ENCODE measurements at regions not wholly inside any gene's neighbourhood (a gene's known extent, or its start where the extent isn't known, plus 50 kb on each side); places are given as distances from the start of the nearest gene placed in this dataset.

- in situ Hi-C loops (cut with MboI), result no loop called here
- H3K9me2 ChIP-seq (ENCODE audit: insufficient read depth), result no peaks in the 10 kb centered on the region
- no peak overlapping the region for H2AFZ ChIP-seq
- no peaks in the 10 kb centered on the region for H3F3A ChIP-seq (ENCODE audit: insufficient read depth)
- H3K27me3 ChIP-seq (replicated peaks; ENCODE audit: insufficient read depth), result no peaks in the 10 kb centered on the region
- H3K4me1 ChIP-seq (ENCODE audit: insufficient read depth), result no peaks in the 10 kb centered on the region
- 10 to 12% methylated on average over 11 of the region's 11 CpGs for WGBS, 2 experiments (ENCODE audit: low coverage in 1 of 2, low lambda C conversion rate in 2 of 2, missing lambda C conversion rate in 2 of 2)
- no peak overlapping the region for H3K9ac ChIP-seq
- H3K27ac ChIP-seq, result no peak overlapping the region
- H3K36me3 ChIP-seq (ENCODE audit: low read depth), result no peaks in the 10 kb centered on the region
- no peaks in the 10 kb centered on the region for H4K20me1 ChIP-seq (ENCODE audit: insufficient read depth)
- no peak for DNase-seq
- H3K9me3 ChIP-seq (ENCODE audit: low read depth), result no peaks in the 10 kb centered on the region
- H3K4me2 ChIP-seq (ENCODE audit: unreplicated experiment), result no peak overlapping the region
- H3K79me2 ChIP-seq (ENCODE audit: insufficient read depth), result no peaks in the 10 kb centered on the region
- no peak for TF ChIP-seq EZH2 (IDR thresholded peaks at IDR 0.05; ENCODE audit: insufficient read depth, poor library complexity, severe bottlenecking)
- no peak for TF ChIP-seq EZH2phosphoT487 (IDR thresholded peaks at IDR 0.05; ENCODE audit: insufficient read depth, low read depth)
- H3K4me3 ChIP-seq, result no peak overlapping the region
Observed at GRCh38 chr5:128749136-128749898, 211.3 kb upstream of the FBN2 start.

- Histone ChIP-seq H3K9me3 (ENCODE audit: low read depth) (no peaks in the 10 kb centered on the region), H2AFZ (no peak overlapping the region), H3K4me2 (ENCODE audit: unreplicated experiment) (no peak overlapping the region), H3K79me2 (ENCODE audit: insufficient read depth) (no peaks in the 10 kb centered on the region), H3F3A (ENCODE audit: insufficient read depth) (no peaks in the 10 kb centered on the region), H3K4me3 (no peak overlapping the region), H3K4me1 (ENCODE audit: insufficient read depth) (no peaks in the 10 kb centered on the region), H3K9ac (no peak overlapping the region), H3K27me3 (replicated peaks; ENCODE audit: insufficient read depth) (no peaks in the 10 kb centered on the region), H4K20me1 (ENCODE audit: insufficient read depth) (no peaks in the 10 kb centered on the region), H3K9me2 (ENCODE audit: insufficient read depth) (no peaks in the 10 kb centered on the region), H3K27ac (no peak overlapping the region), H3K36me3 (ENCODE audit: low read depth) (no peaks in the 10 kb centered on the region)
- WGBS, 2 experiments (ENCODE audit: low coverage in 1 of 2, low lambda C conversion rate in 2 of 2, missing lambda C conversion rate in 2 of 2), result 15 to 28% methylated on average over 1 of the region's 1 CpG
- TF ChIP-seq EZH2phosphoT487 (IDR thresholded peaks at IDR 0.05; ENCODE audit: insufficient read depth, low read depth) (no peak), EZH2 (IDR thresholded peaks at IDR 0.05; ENCODE audit: insufficient read depth, poor library complexity, severe bottlenecking) (no peak)
- no peak for DNase-seq
- in situ Hi-C loops (cut with MboI), result no loop called here
Observed at GRCh38 chr5:128750155-128750554, 212.1 kb upstream of the FBN2 start.

- Histone ChIP-seq H3K36me3 (ENCODE audit: low read depth) (no peaks in the 10 kb centered on the region), H3K4me3 (no peak overlapping the region), H4K20me1 (ENCODE audit: insufficient read depth) (no peaks in the 10 kb centered on the region), H3F3A (ENCODE audit: insufficient read depth) (no peaks in the 10 kb centered on the region), H3K9ac (no peak overlapping the region), H3K4me2 (ENCODE audit: unreplicated experiment) (no peak overlapping the region), H2AFZ (no peak overlapping the region), H3K4me1 (ENCODE audit: insufficient read depth) (no peaks in the 10 kb centered on the region), H3K9me2 (ENCODE audit: insufficient read depth) (no peaks in the 10 kb centered on the region), H3K27me3 (replicated peaks; ENCODE audit: insufficient read depth) (no peaks in the 10 kb centered on the region), H3K27ac (no peak overlapping the region), H3K79me2 (ENCODE audit: insufficient read depth) (no peaks in the 10 kb centered on the region), H3K9me3 (ENCODE audit: low read depth) (no peaks in the 10 kb centered on the region)
- no peak for DNase-seq
- no peak for TF ChIP-seq EZH2 (IDR thresholded peaks at IDR 0.05; ENCODE audit: insufficient read depth, poor library complexity, severe bottlenecking)
- TF ChIP-seq EZH2phosphoT487 (IDR thresholded peaks at IDR 0.05; ENCODE audit: insufficient read depth, low read depth), result no peak
- WGBS, 2 experiments (ENCODE audit: low coverage in 1 of 2, low lambda C conversion rate in 2 of 2, missing lambda C conversion rate in 2 of 2), result 10 to 11% methylated on average over 3 of the region's 3 CpGs
- in situ Hi-C loops (cut with MboI), result no loop called here
Observed at GRCh38 chr5:128757196-128757959, 207.9 kb upstream of the SLC27A6 start.

- no peak overlapping the region for H3K4me3 ChIP-seq
- H3K27ac ChIP-seq, result no peak overlapping the region
- no peaks in the 10 kb centered on the region for H4K20me1 ChIP-seq (ENCODE audit: insufficient read depth)
- H3K27me3 ChIP-seq (replicated peaks; ENCODE audit: insufficient read depth), result no peaks in the 10 kb centered on the region
- H3K4me2 ChIP-seq (ENCODE audit: unreplicated experiment), result no peak overlapping the region
- H3K4me1 ChIP-seq (ENCODE audit: insufficient read depth), result no peaks in the 10 kb centered on the region
- H2AFZ ChIP-seq, result no peak overlapping the region
- H3F3A ChIP-seq (ENCODE audit: insufficient read depth), result no peaks in the 10 kb centered on the region
- DNase-seq, result no peak
- H3K9me2 ChIP-seq (ENCODE audit: insufficient read depth), result no peaks in the 10 kb centered on the region
- H3K79me2 ChIP-seq (ENCODE audit: insufficient read depth), result no peaks in the 10 kb centered on the region
- H3K9me3 ChIP-seq (ENCODE audit: low read depth), result no peaks in the 10 kb centered on the region
- TF ChIP-seq EZH2phosphoT487 (IDR thresholded peaks at IDR 0.05; ENCODE audit: insufficient read depth, low read depth) (no peak), EZH2 (IDR thresholded peaks at IDR 0.05; ENCODE audit: insufficient read depth, poor library complexity, severe bottlenecking) (no peak)
- no peaks in the 10 kb centered on the region for H3K36me3 ChIP-seq (ENCODE audit: low read depth)
- in situ Hi-C loops (cut with MboI), result no loop called here
- no peak overlapping the region for H3K9ac ChIP-seq
- 8 to 11% methylated on average over 10 of the region's 10 CpGs for WGBS, 2 experiments (ENCODE audit: low coverage in 1 of 2, low lambda C conversion rate in 2 of 2, missing lambda C conversion rate in 2 of 2)
Observed at GRCh38 chr5:128762661-128763306, 202.5 kb upstream of the SLC27A6 start.
